ENCODE measurements at regions not wholly inside any gene's neighbourhood (a gene's known extent, or its start where the extent isn't known, plus 50 kb on each side); places are given as distances from the start of the nearest gene placed in this dataset.

- no peak for TF ChIP-seq CTCF (IDR thresholded peaks at IDR 0.05; ENCODE audit: low read depth, low read length)
- no peak for DNase-seq (ENCODE audit: low read depth)
- no peak overlapping the region for H3K4me3 ChIP-seq (ENCODE audit: low read depth, low read length)
Observed at GRCh38 chr12:102730996-102731395, 186.0 kb downstream of the PAH start.

GRCh38 chr12:102728506-102729242 lies 188.4 kb downstream of the PAH start:
- TF ChIP-seq POLR2A (IDR thresholded peaks at IDR 0.05; ENCODE audit: extremely low read depth, insufficient read length) (no peak), MYC (IDR thresholded peaks at IDR 0.05; ENCODE audit: low read depth, low read length) (no peak), CTCF (IDR thresholded peaks at IDR 0.05; ENCODE audit: low read depth, low read length) (no peak), MAX (IDR thresholded peaks at IDR 0.05; ENCODE audit: low read depth, low read length) (no peak)
- DNase-seq (ENCODE audit: low read depth): no peak
- H3K4me3 ChIP-seq (ENCODE audit: low read depth, low read length): no peak overlapping the region

- TF ChIP-seq MAX (IDR thresholded peaks at IDR 0.05; ENCODE audit: low read depth, low read length): no peak
- TF ChIP-seq CTCF (IDR thresholded peaks at IDR 0.05; ENCODE audit: low read depth, low read length): no peak
- no peak for TF ChIP-seq POLR2A (IDR thresholded peaks at IDR 0.05; ENCODE audit: extremely low read depth, insufficient read length)
- TF ChIP-seq MYC (IDR thresholded peaks at IDR 0.05; ENCODE audit: low read depth, low read length): no peak
- no peak overlapping the region for H3K4me3 ChIP-seq (ENCODE audit: low read depth, low read length)
- no peak for DNase-seq (ENCODE audit: low read depth)
Observed at GRCh38 chr12:102726686-102727085, 190.4 kb downstream of the PAH start.

GRCh38 chr12:102722147-102722546 lies 194.9 kb downstream of the PAH start:
- DNase-seq (ENCODE audit: low read depth): no peak
- TF ChIP-seq CTCF (IDR thresholded peaks at IDR 0.05; ENCODE audit: low read depth, low read length) (no peak), MAX (IDR thresholded peaks at IDR 0.05; ENCODE audit: low read depth, low read length) (no peak), MYC (IDR thresholded peaks at IDR 0.05; ENCODE audit: low read depth, low read length) (no peak), POLR2A (IDR thresholded peaks at IDR 0.05; ENCODE audit: extremely low read depth, insufficient read length) (no peak)
- H3K4me3 ChIP-seq (ENCODE audit: low read depth, low read length): no peak overlapping the region

- no peak for DNase-seq (ENCODE audit: low read depth)
- TF ChIP-seq MYC (IDR thresholded peaks at IDR 0.05; ENCODE audit: low read depth, low read length): no peak
- TF ChIP-seq MAX (IDR thresholded peaks at IDR 0.05; ENCODE audit: low read depth, low read length): no peak
- no peak for TF ChIP-seq CTCF (IDR thresholded peaks at IDR 0.05; ENCODE audit: low read depth, low read length)
Observed at GRCh38 chr12:102708108-102708507, 208.9 kb downstream of the PAH start.

More at GRCh38 chr12:102708108-102708507, 208.9 kb downstream of the PAH start:
- H3K4me3 ChIP-seq (ENCODE audit: low read depth, low read length): no peak overlapping the region

Data from NB4 (cell line).